Activated T-cell treated with anti-CD3 and anti-CD28 coated beads, Interleukin-2, amount 50 U/mL, for 4 hours (primary cell): ENCODE measurements at regions not wholly inside any gene's neighbourhood (a gene's known extent, or its start where the extent isn't known, plus 50 kb on each side); places are given as distances from the start of the nearest gene placed in this dataset.

Source experiments
- ATAC-seq, 2 donors: fragments of 200-7000 bp; cut with Tn5 transposase; one replicate each; pipeline ENCODE4 v1.10.0; 2021
- DNase-seq: peaks from one replicate; pipeline ENCODE4 v3.0.0-alpha.2; 2020
- H3K27me3 Mint-ChIP-seq: one replicate; pipeline ENCODE4 v1.8.0; 2021; ENCODE audit warnings: low read depth, mixed read lengths
- H3K36me3 Mint-ChIP-seq: one replicate; pipeline ENCODE4 v1.8.0; 2022; ENCODE audit warnings: mixed read lengths; ENCODE audit not compliant: insufficient read depth
- H3K4me1 Mint-ChIP-seq: one replicate; pipeline ENCODE4 v1.8.0; 2021; ENCODE audit warnings: low read depth, mixed read lengths
- H3K4me3 Mint-ChIP-seq: one replicate; pipeline ENCODE4 v1.8.0; 2021; ENCODE audit warnings: mild to moderate bottlenecking, moderate library complexity, mixed read lengths
- H3K9me3 Mint-ChIP-seq: one replicate; pipeline ENCODE4 v1.8.0; 2021; ENCODE audit warnings: mixed read lengths

DNA sequence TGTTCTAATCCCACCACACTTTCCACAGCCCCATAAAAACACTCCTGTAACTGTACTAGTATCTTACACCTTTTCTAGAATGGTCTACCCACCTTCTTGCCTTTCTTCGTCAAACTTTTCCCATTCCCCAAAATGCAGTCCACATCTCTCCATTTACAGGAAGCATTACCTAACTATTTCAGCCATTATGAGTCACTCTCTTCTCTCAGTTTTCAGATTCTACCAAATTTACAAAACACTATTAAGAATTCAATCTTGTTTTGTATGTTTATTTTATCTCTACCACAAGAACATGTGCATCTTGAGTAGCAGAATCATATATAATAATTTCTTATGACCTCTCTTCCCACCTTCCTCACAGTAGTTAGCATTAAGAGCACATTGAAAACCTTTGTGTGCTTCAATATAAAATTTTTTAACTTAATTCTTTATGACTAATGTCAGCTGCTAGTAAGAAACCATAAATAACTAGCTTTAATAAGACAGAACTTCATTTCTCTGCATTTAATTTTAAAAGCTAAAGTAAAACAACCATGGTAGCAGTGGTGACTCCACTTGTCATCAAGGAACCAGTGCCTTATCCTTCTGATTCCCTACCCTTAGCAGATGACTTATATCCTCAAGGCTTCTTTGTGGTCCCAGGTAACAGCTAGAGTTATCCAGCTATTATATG is 56.6 kb upstream of the MAP2 start:
- no peak for ATAC-seq
- DNase-seq: no peak
- H3K36me3 Mint-ChIP-seq: no peaks in the 10 kb centered on the region
- H3K4me3 Mint-ChIP-seq: no peak overlapping the region
- peaks cover 17% of the 10 kb centered on the region for H3K9me3 Mint-ChIP-seq
- no peaks in the 10 kb centered on the region for H3K27me3 Mint-ChIP-seq
- H3K4me1 Mint-ChIP-seq: no peaks in the 10 kb centered on the region

DNA sequence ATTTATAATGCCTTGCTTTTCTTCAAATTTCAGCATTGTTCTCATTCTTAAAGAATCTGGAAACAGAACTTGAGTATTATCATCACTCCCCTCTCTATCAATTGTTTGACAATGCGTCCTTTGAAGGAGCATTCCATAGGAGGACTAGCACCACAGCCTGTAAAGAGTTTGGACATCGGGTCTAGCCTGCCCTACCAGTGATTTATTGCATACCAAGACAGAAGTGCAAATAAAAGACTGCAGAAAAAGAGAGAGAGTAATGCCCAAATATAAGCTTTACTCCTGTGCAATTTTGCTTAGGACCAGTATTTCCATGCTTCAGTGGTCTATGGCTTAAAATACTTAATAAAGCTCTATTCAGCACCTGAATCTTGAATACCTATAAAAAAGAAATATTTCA is 55.4 kb upstream of the MAP2 start:
- Mint-ChIP-seq H3K4me1 (no peaks in the 10 kb centered on the region), H3K4me3 (no peak overlapping the region), H3K27me3 (no peaks in the 10 kb centered on the region), H3K9me3 (peaks cover 22% of the 10 kb centered on the region), H3K36me3 (no peaks in the 10 kb centered on the region)
- no peak for DNase-seq
- no peak for ATAC-seq

- ATAC-seq: no peak
- Mint-ChIP-seq H3K4me3 (no peak overlapping the region), H3K36me3 (no peaks in the 10 kb centered on the region), H3K9me3 (peaks cover 24% of the 10 kb centered on the region), H3K27me3 (no peaks in the 10 kb centered on the region), H3K4me1 (no peaks in the 10 kb centered on the region)
- DNase-seq: no peak
These were observed 54.9 kb upstream of the MAP2 start for GRCh38 chr2:209368914-209369313.

GRCh38 chr2:209369656-209370055 is 54.2 kb upstream of the MAP2 start:
- Mint-ChIP-seq H3K36me3 (no peaks in the 10 kb centered on the region), H3K9me3 (peaks cover 31% of the 10 kb centered on the region)
- no peak for ATAC-seq

DNA sequence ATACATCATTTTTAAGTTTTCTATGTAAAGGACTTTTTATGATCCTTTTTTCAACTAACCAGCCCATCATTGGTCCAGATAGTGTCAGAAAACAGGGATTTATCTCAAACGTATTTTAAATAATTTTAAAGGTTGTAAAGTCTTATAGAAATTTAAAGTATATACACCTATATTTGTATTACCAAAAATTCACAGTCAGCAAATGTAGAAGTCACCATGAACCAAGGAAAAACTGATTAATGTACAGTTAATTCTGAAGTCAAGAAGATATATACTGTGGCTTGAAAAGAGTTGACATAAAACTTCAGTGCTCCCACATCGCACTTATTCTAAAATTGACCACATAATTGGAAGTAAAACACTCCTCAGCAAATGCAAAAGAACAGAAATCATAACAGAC is 52.4 kb upstream of the MAP2 start:
- no peak for DNase-seq
- no peaks in the 10 kb centered on the region for H3K4me1 Mint-ChIP-seq
- H3K36me3 Mint-ChIP-seq: no peaks in the 10 kb centered on the region
- H3K9me3 Mint-ChIP-seq: peaks cover 48% of the 10 kb centered on the region
- H3K27me3 Mint-ChIP-seq: no peaks in the 10 kb centered on the region
- no peak overlapping the region for H3K4me3 Mint-ChIP-seq
- no peak for ATAC-seq

More at GRCh38 chr2:209369656-209370055, 54.2 kb upstream of the MAP2 start:
- no peak for DNase-seq
- H3K4me1 Mint-ChIP-seq: no peaks in the 10 kb centered on the region
- H3K27me3 Mint-ChIP-seq: no peaks in the 10 kb centered on the region
- H3K4me3 Mint-ChIP-seq: no peak overlapping the region
